GM21529 (cell line): ENCODE measurements at regions not wholly inside any gene's neighbourhood (a gene's known extent, or its start where the extent isn't known, plus 50 kb on each side); places are given as distances from the start of the nearest gene placed in this dataset.
A peak's percentile ranks its signal among the peaks of the same experiment; 100 is the strongest.
"Not testable (repeated sequence)": the region's sequence is repeated elsewhere in the genome, so short reads cannot be mapped to it uniquely, and the experiment has no call there.

ENCODE experiments used
- ATAC-seq: cut with Tn5 transposase; IDR thresholded peaks from one replicate; pipeline ENCODE4 v1.9.1; 2021; ENCODE audit not compliant: unreplicated experiment

- ATAC-seq = no peak
These were observed 533.6 kb downstream of the TRAM1L1 start for GRCh38 chr4:116551806-116552205.

- no peak for ATAC-seq
These were observed 537.7 kb downstream of the TRAM1L1 start for GRCh38 chr4:116547632-116548031.

GRCh38 chr4:116546759-116547158 lies 538.6 kb downstream of the TRAM1L1 start:
- no peak for ATAC-seq

GRCh38 chr4:116544946-116545345 lies 540.4 kb downstream of the TRAM1L1 start:
- no peak for ATAC-seq

GRCh38 chr4:116539744-116540143 lies 545.6 kb downstream of the TRAM1L1 start:
- ATAC-seq = no peak

GRCh38 chr4:116537828-116538227 lies 547.5 kb downstream of the TRAM1L1 start:
- no peak for ATAC-seq

GRCh38 chr4:116536024-116536423 lies 549.4 kb downstream of the TRAM1L1 start:
- ATAC-seq = not testable (repeated sequence)

- peak; percentile 47 for ATAC-seq
These were observed 553.5 kb downstream of the TRAM1L1 start for GRCh38 chr4:116531870-116532269.

- ATAC-seq = no peak
These were observed 554.4 kb downstream of the TRAM1L1 start for GRCh38 chr4:116531026-116531425.

- no peak for ATAC-seq
These were observed 555.3 kb downstream of the TRAM1L1 start for GRCh38 chr4:116530048-116530447.

GRCh38 chr4:116529129-116529528 lies 556.2 kb downstream of the TRAM1L1 start:
- ATAC-seq = no peak

- ATAC-seq = no peak
These were observed 562.5 kb downstream of the TRAM1L1 start for GRCh38 chr4:116522922-116523321.

- no peak for ATAC-seq
These were observed 564.5 kb downstream of the TRAM1L1 start for GRCh38 chr4:116520886-116521285.

GRCh38 chr4:116516711-116517110 lies 568.7 kb downstream of the TRAM1L1 start:
- ATAC-seq = no peak

- ATAC-seq = no peak
These were observed 569.4 kb downstream of the TRAM1L1 start for GRCh38 chr4:116515959-116516358.

- ATAC-seq = no peak
These were observed 572.8 kb downstream of the TRAM1L1 start for GRCh38 chr4:116512552-116512951.

GRCh38 chr4:116501954-116502353 lies 583.4 kb downstream of the TRAM1L1 start:
- no peak for ATAC-seq

- ATAC-seq = no peak
These were observed 585.2 kb downstream of the TRAM1L1 start for GRCh38 chr4:116500225-116500624.

- ATAC-seq = no peak
These were observed 595.6 kb downstream of the TRAM1L1 start for GRCh38 chr4:116489739-116490138.

GRCh38 chr4:116486401-116486800 lies 599.0 kb downstream of the TRAM1L1 start:
- ATAC-seq = no peak

GRCh38 chr4:116480546-116480945 lies 604.8 kb downstream of the TRAM1L1 start:
- ATAC-seq = no peak

- no peak for ATAC-seq
These were observed 607.0 kb downstream of the TRAM1L1 start for GRCh38 chr4:116478343-116478742.

- no peak for ATAC-seq
These were observed 615.8 kb downstream of the TRAM1L1 start for GRCh38 chr4:116469582-116469981.

GRCh38 chr4:116453127-116453526 lies 632.2 kb downstream of the TRAM1L1 start:
- no peak for ATAC-seq
